ENCODE measurements at regions not wholly inside any gene's neighbourhood (a gene's known extent, or its start where the extent isn't known, plus 50 kb on each side); places are given as distances from the start of the nearest gene placed in this dataset.
A peak's percentile ranks its signal among the peaks of the same experiment; 100 is the strongest.

DNA sequence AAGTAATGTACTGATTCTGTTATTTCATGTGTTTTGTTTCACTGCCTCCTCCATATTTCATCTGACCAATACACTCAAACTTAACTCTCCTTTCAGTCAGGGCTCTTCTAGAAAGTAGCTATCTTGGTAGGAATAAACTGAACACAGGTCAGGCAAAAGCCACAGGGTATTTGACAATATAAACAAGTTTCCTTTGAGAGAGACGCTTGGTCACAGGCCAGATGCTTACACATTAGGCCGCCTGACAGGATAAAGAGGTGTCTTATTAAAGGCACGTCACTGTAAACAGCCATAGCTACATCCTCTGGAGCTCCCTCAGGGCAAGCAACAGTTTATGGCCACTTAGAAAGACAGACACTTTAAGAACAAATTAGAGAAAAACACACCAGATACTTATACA lies 607.5 kb downstream of the SLC6A15 start:
- TF ChIP-seq, protein P1, sequence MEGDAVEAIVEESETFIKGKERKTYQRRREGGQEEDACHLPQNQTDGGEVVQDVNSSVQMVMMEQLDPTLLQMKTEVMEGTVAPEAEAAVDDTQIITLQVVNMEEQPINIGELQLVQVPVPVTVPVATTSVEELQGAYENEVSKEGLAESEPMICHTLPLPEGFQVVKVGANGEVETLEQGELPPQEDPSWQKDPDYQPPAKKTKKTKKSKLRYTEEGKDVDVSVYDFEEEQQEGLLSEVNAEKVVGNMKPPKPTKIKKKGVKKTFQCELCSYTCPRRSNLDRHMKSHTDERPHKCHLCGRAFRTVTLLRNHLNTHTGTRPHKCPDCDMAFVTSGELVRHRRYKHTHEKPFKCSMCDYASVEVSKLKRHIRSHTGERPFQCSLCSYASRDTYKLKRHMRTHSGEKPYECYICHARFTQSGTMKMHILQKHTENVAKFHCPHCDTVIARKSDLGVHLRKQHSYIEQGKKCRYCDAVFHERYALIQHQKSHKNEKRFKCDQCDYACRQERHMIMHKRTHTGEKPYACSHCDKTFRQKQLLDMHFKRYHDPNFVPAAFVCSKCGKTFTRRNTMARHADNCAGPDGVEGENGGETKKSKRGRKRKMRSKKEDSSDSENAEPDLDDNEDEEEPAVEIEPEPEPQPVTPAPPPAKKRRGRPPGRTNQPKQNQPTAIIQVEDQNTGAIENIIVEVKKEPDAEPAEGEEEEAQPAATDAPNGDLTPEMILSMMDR (IDR thresholded peaks at IDR 0.05; ENCODE audit: low read length, missing control alignments), result no peak
- no peak for DNase-seq (ENCODE audit: low read depth)
- H3K4me3 ChIP-seq (replicated peaks; ENCODE audit: low read depth, low read length), result no peak overlapping the region

DNA sequence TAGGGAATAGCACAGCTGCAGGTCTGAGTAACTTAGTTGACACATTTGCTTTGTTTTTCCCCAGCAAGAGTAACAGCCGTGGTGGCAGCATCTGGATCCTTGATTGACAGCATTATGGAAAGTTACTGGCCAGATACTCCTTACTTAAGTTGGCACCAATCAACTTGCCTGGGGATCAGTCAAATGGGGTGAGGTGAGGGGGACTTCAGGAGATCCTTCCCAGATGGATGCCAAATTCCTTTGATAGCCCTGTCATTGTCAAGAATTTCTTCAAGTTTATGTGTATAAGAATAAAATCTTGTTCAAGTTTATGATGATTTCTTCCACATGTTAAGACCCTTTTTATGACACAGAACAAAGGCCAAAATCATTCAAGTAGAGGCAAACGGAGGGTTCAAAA lies 618.4 kb downstream of the SLC6A15 start:
- no peak for DNase-seq (ENCODE audit: low read depth)
- TF ChIP-seq, protein P1 (IDR thresholded peaks at IDR 0.05; ENCODE audit: low read length, missing control alignments), result no peak

DNA sequence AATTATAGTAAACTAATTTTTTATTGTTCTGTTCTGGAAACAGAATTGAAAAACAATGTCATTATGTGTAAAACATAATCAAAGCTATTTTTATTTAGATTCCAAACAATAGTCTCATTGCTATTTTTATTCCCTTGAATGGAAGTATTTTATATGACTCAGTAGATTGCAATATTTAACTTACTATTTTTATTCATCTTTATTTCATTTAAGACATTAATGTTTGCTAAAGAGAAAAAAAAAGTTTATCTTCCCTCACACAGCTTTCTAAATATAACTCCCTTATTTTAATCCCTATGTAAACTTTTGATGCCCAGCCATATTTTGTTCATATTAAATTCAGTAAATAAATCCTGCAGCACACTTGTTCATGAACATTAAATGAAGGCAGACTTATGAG lies 622.4 kb downstream of the SLC6A15 start:
- DNase-seq (ENCODE audit: low read depth), result no peak
- TF ChIP-seq, protein P1 (IDR thresholded peaks at IDR 0.05; ENCODE audit: low read length, missing control alignments), result no peak
- no peak overlapping the region for H3K4me3 ChIP-seq (replicated peaks; ENCODE audit: low read depth, low read length)

More for the DNA sequence above, 618.4 kb downstream of the SLC6A15 start:
- no peak overlapping the region for H3K4me3 ChIP-seq (replicated peaks; ENCODE audit: low read depth, low read length)

DNA sequence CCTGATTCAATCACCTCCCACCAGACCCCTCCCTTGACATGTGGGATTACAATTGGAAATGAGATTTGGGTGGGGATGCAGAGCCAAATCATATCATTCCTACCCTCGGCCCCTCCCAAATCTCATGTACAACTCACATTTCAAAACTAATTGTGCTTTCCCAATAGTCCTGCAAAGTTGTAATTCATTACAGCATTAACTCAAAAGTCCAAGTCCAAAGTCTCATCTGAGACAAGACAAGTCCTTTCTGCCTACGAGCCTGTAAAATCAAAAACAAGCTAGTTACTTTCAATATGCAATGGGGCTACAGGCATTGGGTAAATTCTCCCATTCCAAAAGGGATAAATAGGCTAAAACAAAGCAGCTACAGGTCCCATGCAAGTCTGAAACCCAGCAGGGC lies 634.6 kb downstream of the SLC6A15 start:
- TF ChIP-seq, protein P1 (IDR thresholded peaks at IDR 0.05; ENCODE audit: low read length, missing control alignments), result no peak
- no peak overlapping the region for H3K4me3 ChIP-seq (replicated peaks; ENCODE audit: low read depth, low read length)
- no peak for DNase-seq (ENCODE audit: low read depth)

DNA sequence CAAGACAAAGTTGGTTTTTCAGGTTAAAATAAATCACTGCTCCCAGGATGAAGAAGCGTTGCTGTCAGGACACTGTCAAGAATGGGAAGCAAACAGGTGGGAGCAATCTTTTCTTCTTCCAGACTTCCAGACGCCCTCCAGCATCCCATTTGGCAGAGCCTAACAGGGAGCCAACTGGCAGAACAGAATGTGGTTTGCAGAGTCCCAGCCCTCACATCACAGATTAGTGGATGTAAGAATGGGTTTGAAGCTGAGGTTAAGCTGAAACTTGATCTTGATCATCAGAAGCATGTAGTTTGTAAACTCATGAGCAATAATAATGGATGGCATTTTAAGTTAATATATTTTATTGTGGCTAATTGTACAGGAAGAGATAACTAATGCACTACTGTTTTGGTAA lies 636.4 kb downstream of the SLC6A15 start:
- TF ChIP-seq, protein P1 (IDR thresholded peaks at IDR 0.05; ENCODE audit: low read length, missing control alignments), result no peak
- no peak overlapping the region for H3K4me3 ChIP-seq (replicated peaks; ENCODE audit: low read depth, low read length)
- no peak for DNase-seq (ENCODE audit: low read depth)

DNA sequence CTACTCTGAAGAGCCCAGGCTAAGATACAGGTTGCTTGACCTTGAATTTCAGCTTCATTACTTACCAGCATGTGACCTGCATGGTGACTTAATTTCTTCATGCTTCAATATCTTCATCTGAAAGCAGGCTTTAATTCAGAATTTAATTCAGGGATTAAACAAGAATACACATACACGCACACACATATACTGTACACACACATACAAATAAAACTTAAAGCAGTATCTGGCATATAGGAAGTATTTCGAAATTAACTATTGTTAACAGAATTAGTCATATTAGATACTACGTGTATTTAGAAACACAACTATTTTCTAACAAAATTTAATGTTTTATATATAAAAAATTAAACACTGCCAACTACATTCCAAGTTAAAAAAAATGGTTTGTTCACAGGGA lies 640.3 kb downstream of the SLC6A15 start:
- no peak overlapping the region for H3K4me3 ChIP-seq (replicated peaks; ENCODE audit: low read depth, low read length)
- TF ChIP-seq, protein P1 (IDR thresholded peaks at IDR 0.05; ENCODE audit: low read length, missing control alignments), result no peak
- peak; percentile 25 for DNase-seq (ENCODE audit: low read depth)

DNA sequence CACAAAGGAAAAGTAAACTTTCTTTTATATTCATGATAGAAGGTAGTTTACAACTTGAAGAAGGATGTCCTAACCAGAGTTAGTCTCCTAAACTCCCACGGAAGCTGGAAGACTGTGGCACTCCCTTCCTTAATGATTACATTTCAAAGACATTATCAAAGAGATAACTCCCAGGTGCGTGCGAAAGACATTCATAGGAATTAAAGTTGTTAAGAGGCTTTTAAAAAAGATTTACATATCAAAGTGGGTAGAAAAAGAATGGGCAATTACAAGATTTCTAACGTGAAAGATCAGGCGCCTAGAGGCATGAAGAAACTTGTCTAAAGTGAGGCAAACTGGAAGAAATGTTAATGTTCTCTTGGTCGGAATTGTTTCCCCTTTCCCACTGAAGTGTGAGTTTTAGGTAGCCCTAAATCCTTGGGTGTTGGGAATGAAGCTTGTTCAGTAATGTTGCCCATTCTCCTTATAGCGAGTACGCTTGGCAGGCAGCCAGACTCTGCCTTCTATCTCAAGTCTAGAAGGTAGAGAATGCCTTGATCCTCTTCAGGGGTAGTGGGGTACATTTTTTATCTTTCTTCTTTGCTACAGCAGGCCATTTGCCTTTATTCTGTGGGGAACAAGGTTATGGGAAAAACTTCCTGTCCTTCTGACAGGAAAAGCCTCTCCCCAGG lies 642.0 kb downstream of the SLC6A15 start:
- TF ChIP-seq, protein P1 (IDR thresholded peaks at IDR 0.05; ENCODE audit: low read length, missing control alignments), result no peak
- H3K4me3 ChIP-seq (replicated peaks; ENCODE audit: low read depth, low read length), result no peak overlapping the region
- DNase-seq (ENCODE audit: low read depth), result peak; percentile 3
